GM10248 (cell line): ENCODE measurements at regions not wholly inside any gene's neighbourhood (a gene's known extent, or its start where the extent isn't known, plus 50 kb on each side); places are given as distances from the start of the nearest gene placed in this dataset.

ENCODE experiments used
- CTCF ChIA-PET: fragments of 300-600 bp; sonication (Branson Sonifier 250); formaldehyde crosslinking; extraction: SDS; loops from one replicate; lab custom pipeline; 2021; ENCODE audit warnings: antibody characterized with exemption; lab: Yijun Ruan, JAX
- POLR2A ChIA-PET: fragments of 350-650 bp; sonication (Branson Sonifier 250); formaldehyde crosslinking; extraction: SDS; loops from one replicate; lab custom pipeline; 2020; ENCODE audit warnings: antibody characterized with exemption; lab: Yijun Ruan, JAX
- DNase-seq: peaks from one replicate; pipeline ENCODE4 v3.0.0; 2012; ENCODE audit errors: extremely low spot score
- CTCF ChIP-seq: IDR thresholded peaks from 2 replicates; pipeline ENCODE4 v1.5.1; 2012; ENCODE audit warnings: mild to moderate bottlenecking, low read depth; ENCODE audit errors: extremely low read depth, missing control alignments, control extremely low read depth

- no peak for DNase-seq
- POLR2A ChIA-PET: no interaction called here
- CTCF ChIA-PET: interaction anchor here (1.3 kb wide), 1 partner anchor 10 kb away, joined by 3 read pairs; no protein-coding TSS in a partner anchor
- no peak for TF ChIP-seq CTCF
Observed at GRCh38 chr18:45448871-45449270, 166.4 kb upstream of the SLC14A2 start.

GRCh38 chr18:45449418-45450227, 165.7 kb upstream of the SLC14A2 start:
- no peak for TF ChIP-seq CTCF
- ChIA-PET POLR2A (no interaction called here), CTCF (interaction anchor here (1.3 kb wide), 1 partner anchor 9 kb away, joined by 3 read pairs; no protein-coding TSS in a partner anchor)
- no peak for DNase-seq

- CTCF ChIA-PET: no interaction called here
- POLR2A ChIA-PET: interaction anchor here (0.7 kb wide), 1 partner anchor 458 kb away, joined by 4 read pairs; no protein-coding TSS in a partner anchor
- no peak for TF ChIP-seq CTCF
- DNase-seq: no peak
Observed at GRCh38 chr18:45456090-45457021, 158.9 kb upstream of the SLC14A2 start.

GRCh38 chr18:45458033-45458432, 157.2 kb upstream of the SLC14A2 start:
- no peak for DNase-seq
- POLR2A ChIA-PET: no interaction called here
- CTCF ChIA-PET: interaction anchor here (1.1 kb wide), 1 partner anchor 9 kb away, joined by 3 read pairs; no protein-coding TSS in a partner anchor
- no peak for TF ChIP-seq CTCF

- ChIA-PET CTCF (no interaction called here), POLR2A (no interaction called here)
Observed at GRCh38 chr18:45462179-45462578, 153.1 kb upstream of the SLC14A2 start.

More at GRCh38 chr18:45462179-45462578, 153.1 kb upstream of the SLC14A2 start:
- DNase-seq: no peak
- TF ChIP-seq CTCF: no peak
